AG04450 (cell line): ENCODE measurements at regions not wholly inside any gene's neighbourhood (a gene's known extent, or its start where the extent isn't known, plus 50 kb on each side); places are given as distances from the start of the nearest gene placed in this dataset.

Experiments used
- CTCF ChIA-PET: fragments of 300-600, 350-600 bp; formaldehyde crosslinking; extraction: SDS; loops from one replicate; lab custom pipeline; 2022; ENCODE audit warnings: antibody characterized with exemption, inconsistent platforms; lab: Charles Lee
- POLR2A ChIA-PET: fragments of 350-600 bp; formaldehyde crosslinking; extraction: SDS; loops from one replicate; lab custom pipeline; 2021; ENCODE audit warnings: antibody characterized with exemption, inconsistent platforms; lab: Yijun Ruan, JAX
- DNase-seq: peaks from one replicate; pipeline ENCODE4 v3.0.0-alpha.2; 2011; ENCODE audit warnings: low read depth, low spot score
- H3K27ac ChIP-seq: one replicate; pipeline ENCODE4 v1.5.1; 2012; ENCODE audit warnings: low read depth, low read length, control low read depth
- H3K27me3 ChIP-seq: one replicate; pipeline ENCODE4 v1.6.0; 2012; ENCODE audit warnings: low read length; ENCODE audit not compliant: control insufficient read depth, insufficient read depth
- H3K4me3 ChIP-seq: 2 replicates; pipeline ENCODE4 v1.5.1; 2011; ENCODE audit warnings: mild to moderate bottlenecking, low read depth, low read length, control low read depth
- H3K9me3 ChIP-seq: 2 replicates; pipeline ENCODE4 v1.5.1; 2012; ENCODE audit warnings: low read length; ENCODE audit not compliant: control insufficient read depth, insufficient read depth
- TF ChIP-seq, protein P1 (sequence below): IDR thresholded peaks from 2 replicates; pipeline ENCODE4 v1.5.1; 2011; ENCODE audit warnings: low read depth, low read length, control low read depth, inconsistent platforms

DNA sequence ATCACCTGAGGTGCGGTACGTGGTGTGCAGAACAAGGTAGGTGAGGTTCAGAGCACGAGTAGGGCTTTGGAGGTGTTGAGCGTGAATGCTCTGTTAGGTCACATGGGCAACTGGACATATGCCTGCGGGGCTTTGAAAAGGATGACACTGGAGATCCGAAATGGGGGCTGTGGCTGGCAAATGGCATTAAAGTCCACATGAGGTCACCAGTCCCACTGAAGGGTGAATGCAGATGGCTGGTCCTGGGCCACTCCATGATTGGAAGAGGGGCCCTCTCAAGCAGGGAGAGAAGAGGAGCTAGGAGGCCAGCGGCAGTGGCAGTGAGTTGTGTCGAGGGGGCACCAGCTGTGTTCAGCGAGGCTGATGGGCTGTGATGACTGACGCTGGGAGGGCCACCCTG is 254.9 kb upstream of the SHH start:
- Histone ChIP-seq H3K27me3 (no peaks in the 10 kb centered on the region), H3K9me3 (peaks cover 44% of the 10 kb centered on the region), H3K4me3 (no peak overlapping the region), H3K27ac (no peak overlapping the region)
- DNase-seq = no peak
- POLR2A ChIA-PET = no interaction called here
- TF ChIP-seq, protein P1, sequence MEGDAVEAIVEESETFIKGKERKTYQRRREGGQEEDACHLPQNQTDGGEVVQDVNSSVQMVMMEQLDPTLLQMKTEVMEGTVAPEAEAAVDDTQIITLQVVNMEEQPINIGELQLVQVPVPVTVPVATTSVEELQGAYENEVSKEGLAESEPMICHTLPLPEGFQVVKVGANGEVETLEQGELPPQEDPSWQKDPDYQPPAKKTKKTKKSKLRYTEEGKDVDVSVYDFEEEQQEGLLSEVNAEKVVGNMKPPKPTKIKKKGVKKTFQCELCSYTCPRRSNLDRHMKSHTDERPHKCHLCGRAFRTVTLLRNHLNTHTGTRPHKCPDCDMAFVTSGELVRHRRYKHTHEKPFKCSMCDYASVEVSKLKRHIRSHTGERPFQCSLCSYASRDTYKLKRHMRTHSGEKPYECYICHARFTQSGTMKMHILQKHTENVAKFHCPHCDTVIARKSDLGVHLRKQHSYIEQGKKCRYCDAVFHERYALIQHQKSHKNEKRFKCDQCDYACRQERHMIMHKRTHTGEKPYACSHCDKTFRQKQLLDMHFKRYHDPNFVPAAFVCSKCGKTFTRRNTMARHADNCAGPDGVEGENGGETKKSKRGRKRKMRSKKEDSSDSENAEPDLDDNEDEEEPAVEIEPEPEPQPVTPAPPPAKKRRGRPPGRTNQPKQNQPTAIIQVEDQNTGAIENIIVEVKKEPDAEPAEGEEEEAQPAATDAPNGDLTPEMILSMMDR = no peak
- CTCF ChIA-PET = no interaction called here

DNA sequence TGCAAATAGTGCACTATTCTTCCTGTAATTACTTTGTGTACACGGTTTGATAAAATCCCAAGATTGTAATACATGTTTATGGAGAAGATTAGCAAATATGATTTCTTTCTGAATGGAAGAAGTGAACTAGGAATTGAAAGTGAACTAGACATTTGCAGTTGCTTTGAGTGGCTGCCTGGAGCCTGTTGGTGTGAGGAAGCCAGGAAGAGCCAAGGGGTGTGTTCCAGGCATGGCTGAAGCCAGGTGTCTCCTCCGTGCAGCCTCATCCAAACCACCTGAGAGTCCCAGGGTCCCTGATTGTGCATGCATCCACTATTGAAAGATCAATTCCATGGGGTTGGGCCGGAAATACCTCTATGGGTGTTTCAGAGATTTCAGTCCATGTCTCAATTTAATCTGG is 253.1 kb upstream of the SHH start:
- POLR2A ChIA-PET = no interaction called here
- CTCF ChIA-PET = no interaction called here
- H3K27ac ChIP-seq = no peak overlapping the region
- H3K9me3 ChIP-seq = peaks cover 51% of the 10 kb centered on the region
- H3K4me3 ChIP-seq = no peak overlapping the region
- no peak for DNase-seq
- no peaks in the 10 kb centered on the region for H3K27me3 ChIP-seq
- TF ChIP-seq, protein P1 = no peak

DNA sequence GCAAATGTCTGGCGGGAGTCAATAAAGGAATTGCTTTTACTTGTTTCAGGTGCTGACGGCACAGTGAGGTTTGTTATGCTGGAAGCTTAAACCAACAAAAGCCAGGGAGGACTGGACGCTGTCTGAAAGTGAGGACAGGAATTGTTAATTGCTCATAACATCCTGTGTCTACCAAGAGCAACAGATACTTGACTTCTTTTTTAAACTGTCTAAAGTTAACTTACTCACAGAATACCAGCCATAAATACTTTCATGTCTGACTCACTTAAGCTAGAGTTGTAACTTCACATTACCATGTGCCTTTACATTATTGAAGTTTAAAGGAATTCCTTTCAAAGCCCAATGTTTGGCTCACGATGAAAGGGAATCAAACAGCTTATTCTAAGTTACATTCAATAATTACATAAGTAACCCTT is 252.7 kb upstream of the SHH start:
- ChIA-PET POLR2A (no interaction called here), CTCF (no interaction called here)
- no peak for DNase-seq
- H3K27me3 ChIP-seq = no peaks in the 10 kb centered on the region
- H3K9me3 ChIP-seq = peaks cover 53% of the 10 kb centered on the region
- no peak overlapping the region for H3K4me3 ChIP-seq
- no peak overlapping the region for H3K27ac ChIP-seq
- TF ChIP-seq, protein P1 = no peak

DNA sequence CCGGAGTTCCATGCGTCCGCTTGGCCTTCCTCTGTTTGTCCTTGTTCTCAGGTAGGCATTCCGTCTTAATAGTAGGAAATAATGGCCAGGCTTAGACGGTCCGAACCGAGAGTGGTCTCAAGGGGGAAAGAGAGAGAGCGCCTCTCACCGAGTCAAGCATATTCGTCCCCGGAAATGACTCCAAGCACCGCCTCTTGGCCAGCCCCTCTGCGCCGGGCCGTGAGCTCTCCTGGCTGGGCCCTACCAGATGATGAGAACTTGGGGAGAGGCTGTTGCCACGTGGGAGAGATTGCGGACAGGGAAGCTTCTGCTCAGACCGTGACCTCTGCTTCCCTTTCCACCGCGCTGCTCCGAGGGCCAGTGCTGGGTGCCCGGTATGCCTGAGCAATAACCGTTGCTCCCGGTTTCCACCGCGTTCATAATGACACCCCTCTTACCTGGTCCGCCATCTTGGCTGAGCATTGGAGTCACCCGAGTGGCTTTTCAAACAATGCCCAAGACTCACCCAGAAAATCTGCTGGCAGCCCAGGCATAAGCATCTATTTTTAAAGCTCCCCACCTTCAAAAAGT is 251.1 kb upstream of the SHH start:
- TF ChIP-seq, protein P1 = no peak
- POLR2A ChIA-PET = no interaction called here
- CTCF ChIA-PET = no interaction called here
- no peaks in the 10 kb centered on the region for H3K27me3 ChIP-seq
- peaks cover 66% of the 10 kb centered on the region for H3K9me3 ChIP-seq
- DNase-seq = no peak
- no peak overlapping the region for H3K27ac ChIP-seq
- no peak overlapping the region for H3K4me3 ChIP-seq

DNA sequence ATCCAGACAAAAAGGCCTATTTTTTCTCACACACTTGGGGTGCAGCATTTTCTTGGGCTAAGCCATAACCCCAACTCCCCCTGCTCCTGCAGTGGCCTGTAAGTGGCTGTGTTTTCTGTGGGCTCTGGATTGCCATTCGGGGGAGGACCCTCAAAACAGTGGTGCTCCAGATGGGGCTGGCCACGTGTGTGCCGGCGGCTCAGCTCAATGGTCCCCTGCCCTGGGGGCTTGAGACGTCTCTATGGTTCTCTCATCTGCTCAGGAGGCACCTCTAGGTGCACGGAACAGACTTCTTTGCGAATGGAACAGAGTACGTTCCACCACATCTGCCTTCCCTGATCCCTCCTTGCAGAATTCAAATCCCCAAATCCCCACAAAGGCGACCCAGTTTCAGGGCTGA is 250.0 kb upstream of the SHH start:
- POLR2A ChIA-PET = no interaction called here
- H3K27me3 ChIP-seq = no peaks in the 10 kb centered on the region
- CTCF ChIA-PET = no interaction called here
- DNase-seq = no peak
- TF ChIP-seq, protein P1 = no peak
- H3K27ac ChIP-seq = no peak overlapping the region
- H3K9me3 ChIP-seq = peaks cover 66% of the 10 kb centered on the region
- H3K4me3 ChIP-seq = no peak overlapping the region
